HEK293 (cell line): ENCODE measurements at regions not wholly inside any gene's neighbourhood (a gene's known extent, or its start where the extent isn't known, plus 50 kb on each side); places are given as distances from the start of the nearest gene placed in this dataset.

Experiments used
- CTCF ChIA-PET: fragments of 350-600 bp; formaldehyde crosslinking; extraction: SDS; loops from one replicate; lab custom pipeline; 2021; ENCODE audit warnings: antibody characterized with exemption; lab: Yijun Ruan, JAX
- POLR2A ChIA-PET: fragments of 300-600 bp; formaldehyde crosslinking; extraction: SDS; loops from one replicate; lab custom pipeline; 2020; ENCODE audit warnings: antibody characterized with exemption, inconsistent platforms; lab: Yijun Ruan, JAX
- H3K27ac ChIP-seq: fragments of 200-500 bp; sonication (Bioruptor generic); 2 replicates; pipeline ENCODE4 v1.5.1; 2014; ENCODE audit warnings: low read depth, low read length, control low read depth, inconsistent platforms; ENCODE audit errors: extremely low read depth
- H3K36me3 ChIP-seq, 2 experiments: fragments of 200-500 bp in 1 of 2; sonication (Bioruptor generic) in 1 of 2; 1 replicate in 1 of 2; 2 replicates in 1 of 2; pipeline ENCODE4 v1.5.1; 2014 to 2017; ENCODE audit warnings: inconsistent platforms in 2 of 2, low read length in 2 of 2; ENCODE audit not compliant: control insufficient read depth in 2 of 2, insufficient read depth in 1 of 2
- H3K4me1 ChIP-seq: fragments of 200-500 bp; sonication (Bioruptor generic); 2 replicates; pipeline ENCODE4 v1.5.1; 2014; ENCODE audit warnings: mild to moderate bottlenecking, low read length, inconsistent platforms; ENCODE audit not compliant: control insufficient read depth, insufficient read depth
- H3K4me3 ChIP-seq: 2 replicates; pipeline ENCODE4 v1.5.1; 2011; ENCODE audit warnings: low read depth, mild to moderate bottlenecking, control low read depth, low read length, moderate library complexity
- H3K9me3 ChIP-seq: fragments of 200-500 bp; sonication (Bioruptor generic); 2 replicates; pipeline ENCODE4 v1.5.1; 2014; ENCODE audit warnings: low read depth, low read length, inconsistent platforms; ENCODE audit not compliant: control insufficient read depth, insufficient read depth
- MEIS1 ChIP-seq: sonication (generic); formaldehyde crosslinking; IDR thresholded peaks from 2 replicates; pipeline ENCODE4 v1.8.1; 2022; ENCODE audit warnings: missing genetic modification reagents, mild to moderate bottlenecking, borderline replicate concordance
- OSR2 ChIP-seq: fragments of 450-650 bp; formaldehyde crosslinking; IDR thresholded peaks from 2 replicates; pipeline ENCODE4 v1.5.1; 2016; ENCODE audit warnings: missing biosample characterization, missing genetic modification characterization
- YY2 ChIP-seq: fragments of 450-650 bp; formaldehyde crosslinking; IDR thresholded peaks from 2 replicates; pipeline ENCODE4 v1.5.1; 2016; ENCODE audit warnings: missing biosample characterization, missing genetic modification characterization
- ZBTB1 ChIP-seq: fragments of 450-650 bp; formaldehyde crosslinking; IDR thresholded peaks from 2 replicates; pipeline ENCODE4 v1.5.1; 2016; ENCODE audit warnings: missing biosample characterization, missing genetic modification characterization
- ZNF747 ChIP-seq: fragments of 450-650 bp; formaldehyde crosslinking; IDR thresholded peaks from 2 replicates; pipeline ENCODE4 v1.5.1; 2016; ENCODE audit warnings: missing biosample characterization, missing genetic modification characterization
- ZNF777 ChIP-seq: fragments of 450-650 bp; formaldehyde crosslinking; IDR thresholded peaks from 2 replicates; pipeline ENCODE4 v1.5.1; 2017; ENCODE audit warnings: missing biosample characterization, missing genetic modification characterization, borderline replicate concordance
- ZNF830 ChIP-seq: fragments of 450-650 bp; IDR thresholded peaks from 2 replicates; pipeline ENCODE4 v1.5.0; 2018; ENCODE audit warnings: missing biosample characterization, missing genetic modification characterization, low read depth, mild to moderate bottlenecking, moderate library complexity
- TF ChIP-seq, protein P1 (sequence below): fragments of 450-650 bp; formaldehyde crosslinking; IDR thresholded peaks from 2 replicates; pipeline ENCODE4 v1.5.1; 2016; ENCODE audit warnings: missing biosample characterization, missing genetic modification characterization
- TF ChIP-seq, protein P2 (sequence below): fragments of 450-650 bp; formaldehyde crosslinking; IDR thresholded peaks from 2 replicates; pipeline ENCODE4 v1.5.1; 2016; ENCODE audit warnings: missing biosample characterization, missing genetic modification characterization, borderline replicate concordance
- TF ChIP-seq, protein P3 (sequence below): fragments of 450-650 bp; formaldehyde crosslinking; IDR thresholded peaks from 2 replicates; pipeline ENCODE4 v1.5.1; 2016; ENCODE audit warnings: missing biosample characterization, missing genetic modification characterization
- TF ChIP-seq, protein P4 (sequence below): fragments of 450-650 bp; formaldehyde crosslinking; IDR thresholded peaks from 2 replicates; pipeline ENCODE4 v1.5.1; 2016; ENCODE audit warnings: missing biosample characterization, missing genetic modification characterization
- TF ChIP-seq, protein P5 (sequence below): fragments of 450-650 bp; formaldehyde crosslinking; IDR thresholded peaks from 2 replicates; pipeline ENCODE4 v1.5.1; 2016; ENCODE audit warnings: missing biosample characterization, missing genetic modification characterization
- TF ChIP-seq, protein P6 (sequence below): fragments of 450-650 bp; formaldehyde crosslinking; IDR thresholded peaks from 2 replicates; pipeline ENCODE4 v1.5.1; 2016; ENCODE audit warnings: missing biosample characterization, missing genetic modification characterization

DNA sequence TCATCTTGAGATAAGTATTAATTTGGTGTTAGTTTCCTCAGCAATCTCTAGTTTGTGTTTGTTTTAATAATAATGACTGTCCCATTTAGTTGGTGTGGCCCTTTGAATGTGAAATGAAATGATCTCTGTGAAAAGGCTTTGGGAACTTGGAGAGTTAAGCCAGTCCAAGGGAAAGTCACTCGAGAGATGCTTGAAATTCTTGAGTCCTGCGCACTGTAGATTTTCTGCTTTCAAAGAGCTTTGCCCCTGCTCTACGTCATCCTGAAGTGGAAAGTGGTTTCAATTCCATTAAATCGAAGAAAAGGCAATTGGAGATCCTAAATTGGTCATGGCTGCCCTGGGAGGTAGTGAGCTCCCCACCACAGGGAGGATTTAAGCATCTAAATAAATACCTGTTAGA, 403.8 kb downstream of the ZNF536 start (continued):
- TF ChIP-seq, protein P1, sequence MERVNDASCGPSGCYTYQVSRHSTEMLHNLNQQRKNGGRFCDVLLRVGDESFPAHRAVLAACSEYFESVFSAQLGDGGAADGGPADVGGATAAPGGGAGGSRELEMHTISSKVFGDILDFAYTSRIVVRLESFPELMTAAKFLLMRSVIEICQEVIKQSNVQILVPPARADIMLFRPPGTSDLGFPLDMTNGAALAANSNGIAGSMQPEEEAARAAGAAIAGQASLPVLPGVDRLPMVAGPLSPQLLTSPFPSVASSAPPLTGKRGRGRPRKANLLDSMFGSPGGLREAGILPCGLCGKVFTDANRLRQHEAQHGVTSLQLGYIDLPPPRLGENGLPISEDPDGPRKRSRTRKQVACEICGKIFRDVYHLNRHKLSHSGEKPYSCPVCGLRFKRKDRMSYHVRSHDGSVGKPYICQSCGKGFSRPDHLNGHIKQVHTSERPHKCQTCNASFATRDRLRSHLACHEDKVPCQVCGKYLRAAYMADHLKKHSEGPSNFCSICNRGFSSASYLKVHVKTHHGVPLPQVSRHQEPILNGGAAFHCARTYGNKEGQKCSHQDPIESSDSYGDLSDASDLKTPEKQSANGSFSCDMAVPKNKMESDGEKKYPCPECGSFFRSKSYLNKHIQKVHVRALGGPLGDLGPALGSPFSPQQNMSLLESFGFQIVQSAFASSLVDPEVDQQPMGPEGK (tag by site-specific recombination), result no peak
- TF ChIP-seq, all 188 proteins: peak for 0

DNA sequence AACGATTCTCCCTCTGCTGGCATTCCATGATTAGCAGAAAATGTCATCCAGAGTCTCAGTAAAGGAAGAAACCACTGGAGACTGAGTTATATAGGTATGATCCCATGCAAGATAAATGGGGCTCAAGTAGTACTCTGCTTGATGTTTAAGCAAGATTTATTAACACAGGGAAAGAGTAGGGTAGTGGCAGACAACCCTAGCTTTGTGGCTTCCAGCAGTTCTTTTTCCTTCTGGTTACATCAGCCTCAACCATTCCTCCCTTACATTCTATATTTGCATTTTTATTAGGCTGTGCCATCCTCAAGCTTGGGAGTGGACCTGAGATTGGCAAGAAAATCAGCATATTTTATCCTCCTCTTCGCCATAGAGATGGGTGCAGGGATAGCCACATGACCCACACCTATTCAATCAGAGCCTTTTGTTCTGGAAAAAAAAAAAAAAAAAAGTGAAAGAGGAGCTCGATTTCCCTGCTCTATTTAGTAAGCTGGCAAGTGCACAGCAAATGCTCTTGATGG, 402.1 kb downstream of the ZNF536 start:
- Histone ChIP-seq H3K4me3 (no peak overlapping the region), H3K36me3 (peaks cover 0 to 7% of the 10 kb centered on the region in 2 experiments; a peak in 1 of 3 replicates), H3K4me1 (no peaks in the 10 kb centered on the region), H3K27ac (no peak overlapping the region), H3K9me3 (peaks cover 14% of the 10 kb centered on the region)
- TF ChIP-seq OSR2 (no peak), ZNF777 (tag by site-specific recombination) (no peak), YY2 (tag by site-specific recombination) (no peak), ZBTB1 (no peak), MEIS1 (CRISPR knock-in tag) (no peak), ZNF830 (tag by site-specific recombination) (no peak), ZNF747 (tag by site-specific recombination) (no peak)
- TF ChIP-seq, protein P2, sequence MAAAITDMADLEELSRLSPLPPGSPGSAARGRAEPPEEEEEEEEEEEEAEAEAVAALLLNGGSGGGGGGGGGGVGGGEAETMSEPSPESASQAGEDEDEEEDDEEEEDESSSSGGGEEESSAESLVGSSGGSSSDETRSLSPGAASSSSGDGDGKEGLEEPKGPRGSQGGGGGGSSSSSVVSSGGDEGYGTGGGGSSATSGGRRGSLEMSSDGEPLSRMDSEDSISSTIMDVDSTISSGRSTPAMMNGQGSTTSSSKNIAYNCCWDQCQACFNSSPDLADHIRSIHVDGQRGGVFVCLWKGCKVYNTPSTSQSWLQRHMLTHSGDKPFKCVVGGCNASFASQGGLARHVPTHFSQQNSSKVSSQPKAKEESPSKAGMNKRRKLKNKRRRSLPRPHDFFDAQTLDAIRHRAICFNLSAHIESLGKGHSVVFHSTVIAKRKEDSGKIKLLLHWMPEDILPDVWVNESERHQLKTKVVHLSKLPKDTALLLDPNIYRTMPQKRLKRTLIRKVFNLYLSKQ (tag by site-specific recombination), result no peak
- TF ChIP-seq, protein P3, sequence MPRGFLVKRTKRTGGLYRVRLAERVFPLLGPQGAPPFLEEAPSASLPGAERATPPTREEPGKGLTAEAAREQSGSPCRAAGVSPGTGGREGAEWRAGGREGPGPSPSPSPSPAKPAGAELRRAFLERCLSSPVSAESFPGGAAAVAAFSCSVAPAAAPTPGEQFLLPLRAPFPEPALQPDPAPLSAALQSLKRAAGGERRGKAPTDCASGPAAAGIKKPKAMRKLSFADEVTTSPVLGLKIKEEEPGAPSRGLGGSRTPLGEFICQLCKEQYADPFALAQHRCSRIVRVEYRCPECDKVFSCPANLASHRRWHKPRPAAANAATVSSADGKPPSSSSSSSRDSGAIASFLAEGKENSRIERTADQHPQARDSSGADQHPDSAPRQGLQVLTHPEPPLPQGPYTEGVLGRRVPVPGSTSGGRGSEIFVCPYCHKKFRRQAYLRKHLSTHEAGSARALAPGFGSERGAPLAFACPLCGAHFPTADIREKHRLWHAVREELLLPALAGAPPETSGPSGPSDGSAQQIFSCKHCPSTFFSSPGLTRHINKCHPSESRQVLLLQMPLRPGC (tag by site-specific recombination), result no peak
- TF ChIP-seq, protein P4, sequence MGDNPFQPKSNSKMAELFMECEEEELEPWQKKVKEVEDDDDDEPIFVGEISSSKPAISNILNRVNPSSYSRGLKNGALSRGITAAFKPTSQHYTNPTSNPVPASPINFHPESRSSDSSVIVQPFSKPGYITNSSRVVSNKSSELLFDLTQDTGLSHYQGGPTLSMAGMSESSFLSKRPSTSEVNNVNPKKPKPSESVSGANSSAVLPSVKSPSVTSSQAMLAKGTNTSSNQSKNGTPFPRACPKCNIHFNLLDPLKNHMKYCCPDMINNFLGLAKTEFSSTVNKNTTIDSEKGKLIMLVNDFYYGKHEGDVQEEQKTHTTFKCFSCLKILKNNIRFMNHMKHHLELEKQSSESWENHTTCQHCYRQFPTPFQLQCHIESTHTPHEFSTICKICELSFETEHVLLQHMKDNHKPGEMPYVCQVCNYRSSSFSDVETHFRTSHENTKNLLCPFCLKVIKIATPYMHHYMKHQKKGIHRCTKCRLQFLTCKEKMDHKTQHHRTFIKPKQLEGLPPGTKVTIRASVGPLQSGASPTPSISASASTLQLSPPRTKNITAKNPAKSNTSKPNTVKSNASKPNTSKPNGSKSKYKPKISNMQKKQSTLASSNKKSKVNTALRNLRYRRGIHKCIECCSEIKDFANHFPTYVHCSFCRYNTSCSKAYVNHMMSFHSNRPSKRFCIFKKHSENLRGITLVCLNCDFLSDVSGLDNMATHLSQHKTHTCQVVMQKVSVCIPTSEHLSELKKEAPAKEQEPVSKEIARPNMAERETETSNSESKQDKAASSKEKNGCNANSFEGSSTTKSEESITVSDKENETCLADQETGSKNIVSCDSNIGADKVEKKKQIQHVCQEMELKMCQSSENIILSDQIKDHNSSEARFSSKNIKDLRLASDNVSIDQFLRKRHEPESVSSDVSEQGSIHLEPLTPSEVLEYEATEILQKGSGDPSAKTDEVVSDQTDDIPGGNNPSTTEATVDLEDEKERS (tag by site-specific recombination), result no peak
- TF ChIP-seq, protein P5, sequence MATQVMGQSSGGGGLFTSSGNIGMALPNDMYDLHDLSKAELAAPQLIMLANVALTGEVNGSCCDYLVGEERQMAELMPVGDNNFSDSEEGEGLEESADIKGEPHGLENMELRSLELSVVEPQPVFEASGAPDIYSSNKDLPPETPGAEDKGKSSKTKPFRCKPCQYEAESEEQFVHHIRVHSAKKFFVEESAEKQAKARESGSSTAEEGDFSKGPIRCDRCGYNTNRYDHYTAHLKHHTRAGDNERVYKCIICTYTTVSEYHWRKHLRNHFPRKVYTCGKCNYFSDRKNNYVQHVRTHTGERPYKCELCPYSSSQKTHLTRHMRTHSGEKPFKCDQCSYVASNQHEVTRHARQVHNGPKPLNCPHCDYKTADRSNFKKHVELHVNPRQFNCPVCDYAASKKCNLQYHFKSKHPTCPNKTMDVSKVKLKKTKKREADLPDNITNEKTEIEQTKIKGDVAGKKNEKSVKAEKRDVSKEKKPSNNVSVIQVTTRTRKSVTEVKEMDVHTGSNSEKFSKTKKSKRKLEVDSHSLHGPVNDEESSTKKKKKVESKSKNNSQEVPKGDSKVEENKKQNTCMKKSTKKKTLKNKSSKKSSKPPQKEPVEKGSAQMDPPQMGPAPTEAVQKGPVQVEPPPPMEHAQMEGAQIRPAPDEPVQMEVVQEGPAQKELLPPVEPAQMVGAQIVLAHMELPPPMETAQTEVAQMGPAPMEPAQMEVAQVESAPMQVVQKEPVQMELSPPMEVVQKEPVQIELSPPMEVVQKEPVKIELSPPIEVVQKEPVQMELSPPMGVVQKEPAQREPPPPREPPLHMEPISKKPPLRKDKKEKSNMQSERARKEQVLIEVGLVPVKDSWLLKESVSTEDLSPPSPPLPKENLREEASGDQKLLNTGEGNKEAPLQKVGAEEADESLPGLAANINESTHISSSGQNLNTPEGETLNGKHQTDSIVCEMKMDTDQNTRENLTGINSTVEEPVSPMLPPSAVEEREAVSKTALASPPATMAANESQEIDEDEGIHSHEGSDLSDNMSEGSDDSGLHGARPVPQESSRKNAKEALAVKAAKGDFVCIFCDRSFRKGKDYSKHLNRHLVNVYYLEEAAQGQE (tag by site-specific recombination), result no peak
- TF ChIP-seq, protein P6, sequence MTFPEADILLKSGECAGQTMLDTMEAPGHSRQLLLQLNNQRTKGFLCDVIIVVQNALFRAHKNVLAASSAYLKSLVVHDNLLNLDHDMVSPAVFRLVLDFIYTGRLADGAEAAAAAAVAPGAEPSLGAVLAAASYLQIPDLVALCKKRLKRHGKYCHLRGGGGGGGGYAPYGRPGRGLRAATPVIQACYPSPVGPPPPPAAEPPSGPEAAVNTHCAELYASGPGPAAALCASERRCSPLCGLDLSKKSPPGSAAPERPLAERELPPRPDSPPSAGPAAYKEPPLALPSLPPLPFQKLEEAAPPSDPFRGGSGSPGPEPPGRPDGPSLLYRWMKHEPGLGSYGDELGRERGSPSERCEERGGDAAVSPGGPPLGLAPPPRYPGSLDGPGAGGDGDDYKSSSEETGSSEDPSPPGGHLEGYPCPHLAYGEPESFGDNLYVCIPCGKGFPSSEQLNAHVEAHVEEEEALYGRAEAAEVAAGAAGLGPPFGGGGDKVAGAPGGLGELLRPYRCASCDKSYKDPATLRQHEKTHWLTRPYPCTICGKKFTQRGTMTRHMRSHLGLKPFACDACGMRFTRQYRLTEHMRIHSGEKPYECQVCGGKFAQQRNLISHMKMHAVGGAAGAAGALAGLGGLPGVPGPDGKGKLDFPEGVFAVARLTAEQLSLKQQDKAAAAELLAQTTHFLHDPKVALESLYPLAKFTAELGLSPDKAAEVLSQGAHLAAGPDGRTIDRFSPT, result no peak
- CTCF ChIA-PET, result interaction anchor here (0.5 to 2.1 kb wide), 11 partner anchors 10 to 1707 kb away, joined by 3 to 14 read pairs (median 4); no protein-coding TSS in a partner anchor
- POLR2A ChIA-PET, result no interaction called here
